HG03025 (cell line): ENCODE measurements at regions not wholly inside any gene's neighbourhood (a gene's known extent, or its start where the extent isn't known, plus 50 kb on each side); places are given as distances from the start of the nearest gene placed in this dataset.

Experiments
- ATAC-seq: cut with Tn5 transposase; IDR thresholded peaks from one replicate; pipeline ENCODE4 v1.9.1; 2021; ENCODE audit warnings: mild to moderate bottlenecking, moderate library complexity; ENCODE audit not compliant: unreplicated experiment, low FRiP score

GRCh38 chr3:157816296-157816695 lies 289.9 kb downstream of the SHOX2 start:
- ATAC-seq, result no peak

- no peak for ATAC-seq
Measured at GRCh38 chr3:157815739-157816138, 290.5 kb downstream of the SHOX2 start.

DNA sequence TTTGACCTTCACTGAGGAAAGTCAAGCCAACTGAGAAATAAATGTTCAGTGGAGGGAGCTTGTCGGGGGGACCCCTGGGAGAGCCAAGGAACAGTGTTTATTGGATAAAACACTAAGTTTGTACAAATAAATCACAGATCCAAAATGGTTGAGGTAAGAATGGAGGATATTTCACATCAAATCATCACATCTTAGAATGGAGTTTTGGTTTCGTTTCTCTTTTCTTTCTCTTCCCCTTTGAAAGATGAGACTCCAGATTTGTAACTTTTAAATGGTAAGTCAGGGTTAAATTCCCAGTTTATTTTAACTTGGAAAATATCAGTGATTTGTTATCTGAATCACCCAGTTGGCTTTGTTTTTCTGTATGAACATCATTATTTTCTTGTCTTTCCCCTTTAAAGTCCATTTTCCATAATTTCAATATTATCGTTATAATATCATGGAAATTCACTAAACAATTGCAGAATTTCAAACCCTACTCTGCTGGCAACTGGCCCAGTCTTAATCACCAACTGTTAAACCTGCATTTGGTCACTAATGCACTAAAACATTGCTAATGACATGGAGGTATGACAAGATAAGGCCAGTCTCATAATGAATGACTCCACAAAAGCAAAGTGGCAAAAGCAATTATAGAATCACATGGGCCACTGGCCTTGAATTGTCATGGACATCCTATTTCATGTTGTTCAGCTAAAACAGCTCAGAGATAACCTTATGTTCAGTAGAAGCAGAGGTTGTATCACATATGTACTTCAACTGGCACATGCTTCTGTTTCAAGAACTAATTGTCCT lies 295.1 kb downstream of the SHOX2 start:
- ATAC-seq, result no peak

- ATAC-seq, result no peak
Measured at GRCh38 chr3:157807280-157807679, 298.9 kb downstream of the SHOX2 start.

DNA sequence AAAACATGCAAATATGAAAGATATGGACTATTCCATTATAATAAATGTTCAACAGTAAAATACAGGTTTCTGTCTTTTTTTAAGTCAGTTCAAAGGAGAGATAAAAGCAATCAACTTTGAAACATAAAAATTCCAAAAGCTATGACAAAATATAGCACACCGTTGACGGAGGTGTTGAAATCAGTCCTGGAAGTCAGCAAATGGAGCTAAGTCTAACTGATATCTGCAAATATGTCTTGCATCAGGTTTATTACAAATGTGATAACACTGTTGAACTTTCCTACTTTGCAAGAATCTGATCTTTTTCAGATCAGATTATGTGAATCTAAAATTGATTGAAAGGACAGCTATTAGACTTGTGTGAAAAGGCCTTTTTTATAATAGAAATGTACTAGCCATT lies 300.7 kb downstream of the SHOX2 start:
- ATAC-seq, result no peak

DNA sequence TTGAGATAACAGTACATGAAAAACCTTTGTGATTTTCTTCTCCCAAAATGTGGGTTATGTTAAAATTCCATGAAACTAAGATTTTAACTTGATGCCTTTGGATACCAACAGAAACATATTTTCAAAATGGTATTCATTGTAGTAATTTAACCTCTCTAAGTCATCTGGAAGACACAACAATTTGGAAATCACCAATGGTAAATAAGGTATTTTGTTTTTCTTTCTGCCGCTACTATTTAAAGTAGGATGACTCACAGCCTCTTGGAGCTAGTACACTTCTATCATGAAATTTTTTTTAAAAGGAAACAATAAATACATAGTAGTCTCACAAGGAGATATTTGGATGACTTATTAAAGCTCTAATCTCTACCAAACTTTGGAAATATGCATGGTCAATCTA lies 291.6 kb upstream of the VEPH1 start:
- no peak for ATAC-seq

DNA sequence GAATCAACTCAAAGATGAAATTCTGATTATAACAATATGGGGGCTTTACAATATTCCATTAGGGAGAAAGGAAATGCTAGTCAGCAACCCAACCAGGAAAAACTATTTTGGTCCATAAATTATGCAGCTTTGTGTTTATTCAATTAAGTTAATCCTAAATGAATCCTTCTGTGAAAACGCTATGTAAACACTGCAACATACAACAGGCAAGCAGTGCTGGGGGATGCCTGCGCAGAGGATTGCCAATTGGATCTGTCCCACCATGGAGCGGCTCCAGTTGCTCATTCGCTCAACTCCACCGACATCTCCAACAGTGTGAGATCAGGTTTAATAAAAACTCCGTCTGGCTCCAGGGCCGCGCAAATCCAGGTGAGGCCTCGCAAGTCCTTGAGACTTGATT lies 290.5 kb upstream of the VEPH1 start:
- no peak for ATAC-seq

GRCh38 chr3:157789162-157789561 lies 285.9 kb upstream of the VEPH1 start:
- no peak for ATAC-seq

GRCh38 chr3:157786618-157787017 lies 283.4 kb upstream of the VEPH1 start:
- no peak for ATAC-seq

DNA sequence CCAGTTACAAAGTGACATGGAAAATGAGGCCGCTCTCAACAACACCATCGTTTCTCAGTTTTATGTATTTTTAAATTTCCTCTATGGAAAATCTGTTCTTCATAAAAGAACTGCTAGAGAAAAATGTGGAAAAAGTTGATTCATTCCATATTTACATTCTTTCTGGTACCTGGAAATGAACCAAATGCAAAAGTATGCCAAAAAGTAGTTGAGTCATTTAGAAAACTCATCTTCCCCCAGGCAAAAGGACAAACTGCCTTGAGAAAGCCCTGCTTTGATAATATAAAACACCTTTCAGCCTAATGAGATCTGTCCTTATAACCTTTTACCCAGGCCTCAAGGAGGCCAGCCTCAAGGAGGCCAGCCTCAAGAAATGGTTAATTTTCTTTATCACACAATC lies 283.0 kb upstream of the VEPH1 start:
- no peak for ATAC-seq

GRCh38 chr3:157785102-157785826 lies 282.0 kb upstream of the VEPH1 start:
- ATAC-seq, result no peak

GRCh38 chr3:157782236-157782635 lies 279.0 kb upstream of the VEPH1 start:
- no peak for ATAC-seq

- ATAC-seq, result no peak
Measured at GRCh38 chr3:157776861-157777260, 273.6 kb upstream of the VEPH1 start.

DNA sequence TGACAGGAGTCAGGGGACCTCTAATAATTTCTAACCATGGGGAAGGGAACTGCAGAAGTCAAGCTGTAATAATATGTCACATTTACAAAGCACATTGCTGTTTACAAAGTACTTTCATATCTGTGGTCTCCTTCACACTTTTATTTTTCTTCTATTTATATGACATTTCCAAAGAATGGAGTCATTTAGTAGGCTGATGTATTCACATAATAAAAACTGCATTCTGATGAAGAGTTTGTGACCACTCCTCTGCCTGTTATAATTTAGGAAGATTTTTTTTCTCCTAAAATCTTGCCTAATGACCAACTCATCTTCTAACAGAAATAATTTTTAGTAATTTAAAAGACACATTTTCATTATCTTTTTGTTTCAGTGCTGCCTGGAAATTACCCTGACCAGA lies 272.2 kb upstream of the VEPH1 start:
- ATAC-seq, result no peak

- ATAC-seq, result no peak
Measured at GRCh38 chr3:157769378-157769777, 266.2 kb upstream of the VEPH1 start.

GRCh38 chr3:157767607-157768006 lies 264.4 kb upstream of the VEPH1 start:
- no peak for ATAC-seq

- ATAC-seq, result no peak
Measured at GRCh38 chr3:157763644-157764043, 260.4 kb upstream of the VEPH1 start.

- no peak for ATAC-seq
Measured at GRCh38 chr3:157759311-157759710, 256.1 kb upstream of the VEPH1 start.

- no peak for ATAC-seq
Measured at GRCh38 chr3:157755233-157755632, 252.0 kb upstream of the VEPH1 start.

DNA sequence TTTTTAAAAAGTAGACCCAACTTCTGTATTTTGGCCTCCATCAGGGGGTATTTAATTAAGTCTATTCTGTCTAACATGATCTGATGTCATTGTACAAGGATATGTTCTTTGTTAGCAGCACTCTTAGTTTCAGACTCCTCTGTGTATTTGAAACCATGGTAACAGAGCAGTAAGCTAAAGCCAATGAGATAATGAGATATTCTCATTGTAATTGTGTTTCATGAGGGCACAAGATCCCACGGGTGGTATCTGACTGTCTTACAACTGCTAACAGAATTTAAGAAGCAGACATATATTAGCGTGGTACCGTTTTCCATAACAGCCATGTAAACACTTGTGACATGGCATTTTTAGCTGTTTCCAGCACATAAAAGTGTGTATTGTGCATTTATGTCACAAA lies 251.2 kb upstream of the VEPH1 start:
- ATAC-seq, result no peak

DNA sequence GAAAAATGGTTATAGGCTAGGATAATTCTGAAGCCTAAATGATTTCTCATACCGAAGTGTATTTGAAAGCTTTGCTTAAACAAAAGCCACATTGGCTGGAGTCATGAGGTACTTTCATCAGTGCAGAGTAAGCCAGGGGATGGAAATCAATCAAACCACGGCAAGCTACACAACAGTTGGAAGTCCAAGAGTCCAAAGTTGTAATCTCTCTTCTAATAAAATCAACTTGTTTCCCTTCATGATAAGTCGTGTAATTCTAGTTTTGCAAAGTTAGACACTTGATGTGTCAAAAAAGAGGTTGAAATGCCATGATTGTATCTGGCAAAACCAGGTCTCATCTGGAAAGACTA lies 250.5 kb upstream of the VEPH1 start:
- ATAC-seq, result no peak
